GM18508 (cell line): ENCODE measurements at regions not wholly inside any gene's neighbourhood (a gene's known extent, or its start where the extent isn't known, plus 50 kb on each side); places are given as distances from the start of the nearest gene placed in this dataset.
"Not testable (repeated sequence)": the region's sequence is repeated elsewhere in the genome, so short reads cannot be mapped to it uniquely, and the experiment has no call there.

Source experiments
- ATAC-seq: cut with Tn5 transposase; IDR thresholded peaks from one replicate; pipeline ENCODE4 v1.9.1; 2021; ENCODE audit warnings: moderate number of reproducible peaks; ENCODE audit not compliant: insufficient read depth, unreplicated experiment

DNA sequence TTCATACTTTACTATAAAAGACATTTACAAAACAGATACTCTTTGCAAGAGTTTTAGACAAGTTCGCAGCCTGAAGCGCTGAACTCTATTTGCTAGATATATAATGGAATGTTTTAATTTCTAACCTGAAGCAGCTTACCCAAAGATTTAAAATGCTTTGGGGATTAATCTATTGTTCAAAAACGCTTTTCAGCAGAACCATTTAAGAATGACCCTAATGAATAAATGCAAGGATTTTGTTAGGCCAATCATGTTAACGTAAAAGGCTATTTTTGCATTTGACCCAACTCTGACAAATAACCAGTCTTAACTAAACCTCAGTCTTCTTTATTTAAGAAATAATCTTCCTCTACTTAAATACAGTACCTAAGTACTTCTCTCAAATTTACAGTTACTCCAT is 406.7 kb upstream of the POT1 start:
- ATAC-seq = no peak

DNA sequence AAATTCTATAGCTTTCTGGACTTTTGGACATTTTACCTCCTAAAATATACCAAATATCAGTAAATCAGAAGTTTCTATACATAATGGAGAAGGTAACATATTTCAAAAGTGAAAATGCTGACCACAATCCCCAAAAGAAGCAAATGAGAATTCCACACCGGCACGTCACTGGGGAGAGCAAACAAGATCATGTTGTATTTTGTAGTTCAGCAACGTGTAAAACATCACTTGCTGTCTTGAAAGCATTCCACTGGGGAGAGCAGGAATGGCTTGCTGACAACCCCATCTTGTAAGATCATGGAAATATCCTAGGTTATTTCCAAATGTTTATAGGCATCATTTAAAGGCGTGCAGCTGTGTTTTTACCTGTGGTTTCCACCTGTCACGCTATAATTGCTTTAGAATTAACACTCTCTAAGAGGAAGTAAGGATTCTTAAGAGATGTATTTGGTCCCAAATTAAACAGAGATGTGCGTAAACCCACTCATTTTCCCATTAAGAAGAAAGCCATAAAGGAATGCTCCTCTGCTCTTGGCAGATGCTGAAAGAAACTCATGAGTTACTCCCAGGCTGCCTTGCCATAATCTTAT is 397.1 kb upstream of the POT1 start:
- ATAC-seq = no peak

DNA sequence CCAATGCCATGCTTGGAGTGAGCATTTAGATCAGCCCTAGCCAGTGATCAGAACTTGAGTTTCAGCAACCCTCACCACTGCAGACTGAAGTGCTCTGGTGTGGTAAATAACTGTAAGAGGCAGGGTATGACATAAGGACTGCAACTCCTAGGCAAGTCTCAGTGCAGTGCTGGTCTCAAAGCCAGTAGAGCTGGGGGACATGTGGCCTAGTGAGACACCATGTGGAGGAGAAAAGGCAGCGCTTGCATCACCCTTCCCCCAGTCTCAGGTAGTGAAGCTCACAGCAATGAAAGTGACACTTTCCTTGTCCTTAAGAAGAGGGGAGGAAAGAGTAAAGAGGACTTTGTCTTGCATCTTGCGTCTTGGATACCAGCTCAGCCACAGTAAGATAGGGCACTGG is 386.8 kb upstream of the POT1 start:
- ATAC-seq = no peak

DNA sequence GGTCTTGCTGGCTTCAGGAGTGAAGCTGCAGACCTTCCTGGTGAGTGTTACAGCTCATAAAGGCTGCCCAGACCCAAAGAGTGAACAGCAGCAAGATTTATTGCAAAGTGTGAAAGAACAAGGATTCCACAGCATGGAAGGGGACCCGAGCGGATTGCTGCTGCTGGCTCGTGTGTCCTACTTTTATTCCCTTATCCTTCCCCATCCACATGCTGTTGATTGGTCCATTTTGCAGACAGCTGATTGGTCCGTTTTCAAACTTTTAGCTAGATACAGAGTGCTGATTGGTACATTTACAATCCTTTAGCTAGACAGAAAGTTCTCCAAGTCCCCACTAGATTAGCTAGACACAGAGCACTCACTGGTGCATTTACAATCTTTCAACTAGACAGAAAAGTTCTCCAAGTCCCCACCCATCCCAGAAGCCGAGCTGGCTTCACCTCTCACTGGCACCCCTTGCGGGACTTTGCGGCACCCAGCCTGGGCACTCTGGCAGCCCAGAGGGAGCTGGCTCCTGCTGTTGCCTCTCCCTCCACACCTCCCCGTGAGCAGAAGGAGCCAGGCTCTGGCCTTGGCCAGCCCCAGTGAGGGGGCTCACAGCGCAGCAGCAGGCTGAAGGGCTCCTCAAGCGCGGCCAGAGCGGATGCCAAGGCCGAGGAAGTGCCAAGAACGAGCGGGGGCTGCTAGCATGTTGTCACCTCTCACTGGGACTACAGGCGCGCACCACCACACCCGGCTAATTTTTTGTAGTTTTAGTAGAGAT is 369.6 kb upstream of the POT1 start:
- ATAC-seq = no peak

DNA sequence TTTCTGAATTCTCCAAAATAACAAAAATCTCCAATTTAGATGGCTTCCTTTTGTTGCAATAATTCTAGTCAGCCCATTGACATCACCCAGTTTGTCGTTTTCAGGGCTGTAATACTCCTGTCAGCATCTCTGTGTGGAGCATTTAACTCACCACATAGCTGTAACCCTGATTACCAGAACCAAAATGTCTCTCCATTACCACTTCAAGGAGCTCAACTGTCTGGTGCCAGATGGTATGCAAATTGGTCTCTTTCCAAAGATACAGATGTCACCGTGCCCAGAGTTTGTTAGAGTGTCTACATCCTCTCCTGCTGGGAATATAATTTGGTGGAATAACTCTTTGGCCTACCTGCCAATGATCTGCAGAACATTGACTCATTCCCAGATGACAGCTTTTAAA is 350.3 kb upstream of the POT1 start:
- ATAC-seq = no peak

DNA sequence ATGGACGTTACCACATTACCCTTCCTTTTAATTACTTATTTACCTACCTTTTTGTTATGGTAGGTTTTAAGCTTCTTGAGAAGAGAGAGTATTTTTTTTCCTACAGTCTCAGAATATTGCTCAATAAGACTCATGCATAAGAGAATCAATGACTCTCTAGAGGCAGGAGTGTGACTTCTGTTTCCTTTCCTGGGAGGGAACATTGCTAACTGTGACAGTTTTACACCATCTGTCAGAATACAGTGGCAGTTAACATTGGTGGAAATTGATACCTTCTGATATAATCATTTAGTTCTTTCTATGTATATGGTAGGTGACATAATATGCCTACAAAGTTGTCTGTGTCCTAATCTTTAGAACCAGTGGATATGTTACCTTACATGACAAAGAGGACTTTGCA is 348.7 kb upstream of the POT1 start:
- no peak for ATAC-seq

DNA sequence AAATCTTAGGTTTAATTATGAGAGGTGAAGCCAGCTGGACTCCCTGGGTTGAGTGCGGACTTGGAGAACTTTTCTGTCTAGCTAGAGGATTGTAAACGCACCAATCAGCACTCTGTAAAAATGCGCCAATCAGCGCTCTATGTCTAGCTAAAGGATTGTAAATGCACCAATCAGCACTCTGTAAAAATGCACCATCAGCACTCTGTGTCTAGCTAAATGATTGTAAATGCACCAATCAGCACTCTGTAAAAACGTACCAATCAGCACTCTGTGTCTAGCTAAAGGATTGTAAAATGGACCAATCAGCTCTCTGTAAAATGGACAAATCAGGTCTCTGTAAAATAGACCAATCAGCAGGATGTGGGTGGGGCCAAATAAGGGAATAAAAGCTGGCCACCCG is 345.1 kb upstream of the POT1 start:
- ATAC-seq = not testable (repeated sequence)

DNA sequence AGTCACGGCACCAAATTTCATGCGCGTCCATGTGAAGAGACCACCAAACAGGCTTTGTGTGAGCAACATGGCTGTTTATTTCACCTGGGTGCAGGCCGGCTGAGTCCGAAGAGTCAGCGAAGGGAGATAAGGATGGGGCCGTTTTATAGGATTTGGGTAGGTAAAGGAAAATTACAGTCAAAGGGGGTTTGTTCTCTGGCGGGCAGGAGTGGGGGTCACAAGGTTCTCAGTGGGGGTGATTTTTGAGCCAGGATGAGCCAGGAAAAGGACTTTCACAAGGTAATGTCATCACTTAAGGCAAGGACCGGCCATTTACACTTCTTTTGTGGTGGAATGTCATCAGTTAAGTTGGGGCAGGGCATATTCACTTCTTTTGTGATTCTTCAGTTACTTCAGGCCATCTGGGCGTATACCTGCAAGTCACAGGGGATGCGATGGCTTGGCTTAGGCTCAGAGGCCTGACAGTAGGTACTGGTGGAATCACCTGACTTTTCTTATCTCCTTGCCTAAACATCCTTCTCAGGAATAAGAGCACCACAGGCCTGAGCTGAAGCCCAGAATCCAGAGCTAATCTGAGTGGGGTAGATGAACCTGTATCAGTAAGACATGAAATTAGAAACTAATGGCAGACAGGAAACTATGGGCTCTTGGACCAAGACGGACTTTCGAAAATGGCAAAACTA is 334.7 kb upstream of the POT1 start:
- not testable (repeated sequence) for ATAC-seq

DNA sequence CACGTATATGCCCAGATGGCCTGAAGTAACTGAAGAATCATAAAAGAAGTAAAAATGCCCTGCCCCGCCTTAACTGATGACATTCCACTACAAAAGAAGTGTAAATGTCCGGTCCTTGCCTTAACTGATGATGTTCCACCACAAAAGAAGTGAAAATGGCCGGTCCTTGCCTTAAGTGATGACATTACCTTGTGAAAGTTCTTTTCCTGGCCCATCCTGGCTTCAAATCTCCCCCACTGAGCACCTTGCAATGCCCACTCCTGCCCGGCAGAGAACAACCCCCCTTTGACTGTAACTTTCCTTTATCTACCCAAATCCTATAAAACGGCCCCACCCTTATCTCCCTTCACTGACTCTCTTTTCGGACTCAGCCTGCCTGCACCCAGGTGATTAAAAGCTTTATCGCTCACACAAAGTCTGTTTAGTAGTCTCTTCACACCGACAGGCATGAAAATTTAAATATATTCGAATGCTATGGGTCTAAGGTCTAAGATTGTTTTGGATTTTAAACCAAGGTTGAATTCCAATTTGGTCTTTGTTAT is 329.3 kb upstream of the POT1 start:
- not testable (repeated sequence) for ATAC-seq

DNA sequence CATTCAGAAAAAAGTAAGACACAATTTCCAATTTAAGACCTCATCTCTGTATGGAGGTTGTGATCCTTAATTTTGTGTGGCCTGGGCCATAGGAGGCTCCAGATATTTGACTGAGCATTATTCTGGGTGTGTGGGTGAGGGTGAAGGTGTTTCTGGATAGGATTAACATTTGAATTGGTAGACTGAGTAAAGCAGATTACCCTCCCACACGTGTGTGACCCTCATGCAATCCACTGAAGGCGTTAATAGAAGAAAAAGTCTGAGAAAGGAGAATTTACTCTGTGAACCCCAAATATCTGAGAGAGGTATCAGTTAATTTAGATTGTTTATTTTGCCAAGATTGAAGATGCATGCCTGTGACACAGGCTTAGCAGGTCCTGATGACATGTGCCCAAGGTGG is 328.0 kb upstream of the POT1 start:
- no peak for ATAC-seq

DNA sequence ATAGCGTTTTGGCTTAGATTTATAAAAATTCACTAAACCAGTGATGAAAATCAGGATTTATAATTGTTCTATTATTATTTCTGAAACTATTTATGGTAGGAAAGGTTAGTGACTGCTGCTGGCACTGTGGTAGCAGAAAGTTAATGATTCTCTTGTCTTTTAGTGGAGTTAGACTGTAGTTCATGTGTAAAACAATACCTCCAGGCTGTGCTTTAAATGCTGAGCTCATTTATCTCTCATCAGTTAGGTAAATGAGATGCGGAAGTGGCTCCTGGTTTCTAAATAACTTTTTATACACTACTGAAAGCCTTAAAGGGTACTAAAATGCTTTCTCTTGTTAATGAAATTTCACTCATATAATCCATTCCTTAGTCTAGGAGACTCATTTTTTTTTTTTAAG is 326.8 kb upstream of the POT1 start:
- no peak for ATAC-seq

DNA sequence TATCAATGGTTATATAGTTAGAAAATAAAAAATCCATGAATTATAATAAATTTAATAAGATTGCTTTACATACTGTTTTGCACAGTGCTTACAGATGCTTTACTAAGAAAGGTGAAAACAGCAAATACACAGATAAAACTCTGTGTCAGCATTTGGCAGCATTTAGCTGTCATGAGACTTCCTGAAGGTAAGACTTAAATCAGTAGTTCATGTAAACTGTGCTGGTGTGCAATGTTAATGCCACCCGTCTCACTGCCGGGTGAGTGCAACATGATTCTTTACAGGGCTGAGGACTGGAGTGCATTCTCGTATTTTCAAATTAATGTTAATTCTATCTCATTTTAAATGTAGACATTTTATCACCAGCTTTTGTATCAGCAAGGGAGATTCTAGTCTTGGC is 326.2 kb upstream of the POT1 start:
- ATAC-seq = no peak

DNA sequence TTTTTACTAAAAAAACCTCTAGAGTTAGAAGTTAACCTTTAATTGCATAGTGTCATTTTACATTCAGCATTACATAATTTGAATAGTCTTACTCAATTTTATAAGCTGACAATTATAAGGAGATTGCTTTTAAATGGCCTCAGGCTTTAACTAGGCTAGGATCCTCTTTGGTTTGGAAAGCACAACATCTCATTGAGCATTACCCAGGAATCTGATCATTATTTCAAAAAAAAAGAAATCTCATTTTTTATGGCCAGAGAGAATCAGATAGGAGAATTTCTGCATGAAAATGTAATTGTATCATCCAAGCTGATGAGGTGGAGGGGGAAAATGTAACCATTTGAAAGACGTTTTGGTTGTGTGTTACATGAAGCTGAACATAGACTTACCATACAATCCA is 324.9 kb upstream of the POT1 start:
- ATAC-seq = no peak

DNA sequence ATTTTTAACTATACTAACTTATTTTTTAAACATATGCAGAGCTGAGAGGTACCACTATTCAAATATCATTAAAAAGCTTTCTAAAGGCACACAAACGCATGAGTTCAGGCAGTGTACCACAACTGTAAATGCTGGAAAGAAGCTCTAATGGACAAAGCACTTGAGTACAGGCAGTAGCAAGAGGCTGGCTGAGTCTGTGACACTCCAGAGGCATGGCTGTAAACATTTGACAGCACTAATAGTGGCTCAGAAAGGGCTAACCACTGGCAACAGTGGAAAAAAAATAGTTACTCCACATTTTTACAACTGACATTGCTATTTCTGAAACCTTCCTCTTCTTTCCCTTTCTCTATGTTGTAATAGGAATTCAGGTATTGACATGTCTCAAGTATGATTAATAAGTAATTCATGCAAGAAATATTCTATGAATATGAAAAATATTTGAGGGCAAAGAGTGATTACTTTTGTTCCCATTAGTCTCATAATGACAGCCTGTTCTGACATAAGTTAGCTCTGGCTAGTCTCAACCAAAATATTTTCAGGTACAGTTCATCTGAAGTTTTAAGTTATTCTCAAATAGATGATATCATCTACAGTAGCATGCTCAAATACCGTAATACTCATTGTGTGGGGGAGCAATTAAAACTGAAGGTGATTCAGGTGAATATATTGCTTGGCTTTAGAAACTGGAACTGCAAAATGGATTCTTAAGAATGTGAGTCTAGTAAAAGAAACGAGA is 324.0 kb upstream of the POT1 start:
- ATAC-seq = no peak

DNA sequence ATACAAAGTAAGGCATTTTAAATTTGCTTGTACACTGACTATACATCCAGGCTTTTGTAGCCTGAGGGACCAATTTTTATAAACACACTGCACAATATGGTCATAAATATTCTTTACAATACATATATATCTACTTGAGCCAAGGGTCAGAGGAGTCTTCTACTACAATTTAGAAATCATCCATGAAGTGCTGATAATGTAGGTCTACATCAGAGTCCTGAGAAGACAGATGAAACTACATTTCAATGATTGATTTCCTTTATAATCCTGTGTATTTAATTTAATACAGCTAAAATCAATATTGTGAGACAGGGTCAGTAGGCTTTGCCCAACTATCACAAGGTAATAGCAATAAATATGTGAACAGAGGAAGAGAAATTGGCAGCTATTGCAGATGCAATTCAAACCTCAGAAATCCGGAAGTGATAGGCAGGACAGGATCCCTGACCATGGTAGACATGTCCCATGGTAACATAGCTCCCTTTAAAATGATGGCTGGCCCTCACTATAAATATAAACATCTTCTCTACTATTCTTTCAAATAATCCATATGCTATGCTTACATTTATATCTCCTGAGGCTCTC is 318.0 kb upstream of the POT1 start:
- no peak for ATAC-seq

DNA sequence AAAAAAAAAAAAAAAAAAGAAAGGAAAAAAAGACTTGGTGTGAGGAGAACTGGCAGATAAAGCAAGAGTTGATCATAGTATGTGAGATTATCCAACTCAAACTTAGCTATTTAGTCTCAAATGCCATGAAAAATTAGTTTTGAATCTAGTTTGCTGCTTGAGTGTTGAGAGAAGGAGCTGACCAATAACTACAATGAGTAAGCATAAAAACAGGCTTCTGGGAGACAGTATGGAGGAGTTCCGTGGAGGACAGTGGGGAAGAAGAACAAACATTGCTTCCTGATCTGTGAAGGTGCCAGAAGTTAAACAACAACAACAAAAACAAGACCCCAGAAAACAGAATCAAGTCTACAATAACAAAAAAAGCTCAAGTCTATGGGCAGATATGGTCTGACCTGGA is 317.1 kb upstream of the POT1 start:
- ATAC-seq = no peak

DNA sequence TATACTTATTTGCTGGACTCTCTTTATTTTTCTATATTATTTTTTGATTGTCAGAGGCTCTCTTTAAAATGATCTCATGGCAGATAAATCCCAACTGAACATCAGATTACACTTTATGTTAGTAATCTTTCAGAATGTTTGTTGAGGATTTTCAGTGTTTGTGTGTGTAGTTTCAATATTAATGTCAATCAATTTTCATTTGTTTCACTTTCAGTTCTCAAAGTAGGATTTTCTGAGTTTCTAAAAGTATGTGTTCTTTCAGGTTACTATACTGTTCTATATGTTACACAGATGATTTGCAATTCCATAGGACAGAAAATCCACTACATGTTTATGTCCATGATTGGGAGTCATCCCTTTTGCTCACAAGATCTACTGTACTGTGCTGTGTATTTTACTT is 311.9 kb upstream of the POT1 start:
- ATAC-seq = peak; percentile 53

DNA sequence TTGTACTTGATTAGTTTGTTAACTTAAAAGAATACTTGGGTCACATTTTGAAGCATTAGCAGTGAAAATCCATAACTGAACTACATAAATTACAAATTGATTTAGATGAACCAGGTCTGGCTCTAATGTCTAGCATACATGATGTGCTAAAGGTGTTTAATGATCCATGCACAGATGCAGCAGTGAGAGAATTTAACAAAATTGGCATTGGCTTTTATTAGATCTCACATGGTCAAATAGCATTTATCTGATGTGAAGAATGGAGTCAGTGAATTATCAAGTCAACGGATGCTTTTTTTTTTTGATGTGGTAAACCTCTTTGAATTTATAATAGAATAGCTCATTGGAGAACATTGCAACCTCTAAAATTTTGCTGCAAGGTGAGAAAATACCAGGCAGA is 293.0 kb upstream of the POT1 start:
- ATAC-seq = no peak

DNA sequence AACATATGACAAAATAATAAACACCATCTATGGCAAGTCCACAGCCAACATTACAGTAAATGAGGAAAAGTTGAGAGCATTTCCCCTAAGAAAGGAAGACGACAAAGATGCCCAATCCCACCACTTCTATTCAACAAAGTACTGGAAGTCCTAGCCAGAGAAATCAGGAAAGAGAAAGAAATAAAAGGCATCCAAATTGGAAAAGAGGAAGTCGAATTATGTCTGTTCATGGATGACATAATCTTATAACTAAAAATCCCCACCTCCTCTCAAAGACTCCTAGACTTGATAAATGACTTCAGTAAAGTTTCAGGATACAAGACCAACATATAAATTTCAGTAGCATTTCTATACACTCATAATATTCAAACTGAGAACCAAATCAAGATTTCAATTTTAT is 288.5 kb upstream of the POT1 start:
- ATAC-seq = no peak

DNA sequence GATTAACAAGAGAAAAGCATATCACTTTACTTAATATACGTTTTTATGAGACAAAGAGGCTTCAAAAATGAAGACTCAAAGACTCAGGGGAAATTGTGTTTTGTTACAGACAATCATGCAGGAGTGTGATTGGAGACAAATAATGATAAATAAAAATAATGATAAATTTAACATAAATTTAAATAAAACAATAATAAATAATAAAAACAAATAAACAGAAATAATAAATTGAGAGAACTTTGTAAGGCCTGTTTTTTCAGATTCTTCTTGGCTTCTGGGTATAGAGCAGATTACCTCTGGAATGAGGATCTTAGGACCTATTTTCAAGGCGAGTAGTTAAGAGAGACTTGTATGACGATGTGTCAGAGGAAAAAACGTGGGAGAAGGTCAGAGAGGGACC is 271.4 kb upstream of the POT1 start:
- no peak for ATAC-seq
